ENCODE measurements at regions not wholly inside any gene's neighbourhood (a gene's known extent, or its start where the extent isn't known, plus 50 kb on each side); places are given as distances from the start of the nearest gene placed in this dataset.

DNA sequence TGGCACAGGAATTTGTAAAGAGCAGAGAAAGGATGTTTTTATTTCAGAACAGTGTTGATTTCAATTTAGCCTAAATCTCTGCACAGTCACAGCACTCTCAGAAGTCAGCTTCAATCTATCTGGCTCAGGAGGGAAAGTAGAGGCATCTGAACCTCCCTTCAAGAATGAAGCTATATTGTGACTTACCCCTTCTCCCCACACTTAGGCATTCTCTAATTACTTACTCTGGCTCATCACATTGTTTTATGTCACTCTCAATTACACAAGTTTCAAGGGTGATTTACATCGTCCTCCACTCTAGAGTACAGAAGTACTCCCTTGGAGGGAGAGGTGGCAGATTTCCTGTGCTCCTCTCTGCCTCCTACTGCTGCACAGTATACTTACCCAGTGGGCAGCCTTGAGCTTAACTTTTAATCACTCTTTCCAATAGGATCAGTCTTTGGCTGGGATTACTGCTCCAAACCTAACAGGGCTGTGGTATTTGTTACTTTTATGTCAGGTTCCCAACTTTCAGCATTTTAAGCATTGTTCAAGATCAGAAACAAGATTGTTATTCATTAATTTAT is 211.4 kb downstream of the AASDHPPT start:
- no peak for TF ChIP-seq POLR2A (IDR thresholded peaks at IDR 0.05)
- TF ChIP-seq, protein P1, sequence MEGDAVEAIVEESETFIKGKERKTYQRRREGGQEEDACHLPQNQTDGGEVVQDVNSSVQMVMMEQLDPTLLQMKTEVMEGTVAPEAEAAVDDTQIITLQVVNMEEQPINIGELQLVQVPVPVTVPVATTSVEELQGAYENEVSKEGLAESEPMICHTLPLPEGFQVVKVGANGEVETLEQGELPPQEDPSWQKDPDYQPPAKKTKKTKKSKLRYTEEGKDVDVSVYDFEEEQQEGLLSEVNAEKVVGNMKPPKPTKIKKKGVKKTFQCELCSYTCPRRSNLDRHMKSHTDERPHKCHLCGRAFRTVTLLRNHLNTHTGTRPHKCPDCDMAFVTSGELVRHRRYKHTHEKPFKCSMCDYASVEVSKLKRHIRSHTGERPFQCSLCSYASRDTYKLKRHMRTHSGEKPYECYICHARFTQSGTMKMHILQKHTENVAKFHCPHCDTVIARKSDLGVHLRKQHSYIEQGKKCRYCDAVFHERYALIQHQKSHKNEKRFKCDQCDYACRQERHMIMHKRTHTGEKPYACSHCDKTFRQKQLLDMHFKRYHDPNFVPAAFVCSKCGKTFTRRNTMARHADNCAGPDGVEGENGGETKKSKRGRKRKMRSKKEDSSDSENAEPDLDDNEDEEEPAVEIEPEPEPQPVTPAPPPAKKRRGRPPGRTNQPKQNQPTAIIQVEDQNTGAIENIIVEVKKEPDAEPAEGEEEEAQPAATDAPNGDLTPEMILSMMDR (IDR thresholded peaks at IDR 0.05), result no peak
